Hematopoietic multipotent progenitor cell treated with erythropoietin and hydrocortisone succinate and interleukin-3 and kit ligand, for 6 days (in vitro differentiated cells): ENCODE measurements at regions not wholly inside any gene's neighbourhood (a gene's known extent, or its start where the extent isn't known, plus 50 kb on each side); places are given as distances from the start of the nearest gene placed in this dataset.

Experiments used
- DNase-seq: peaks from one replicate; pipeline ENCODE4 v3.0.0-alpha.2; 2015

GRCh38 chr17:51572115-51572514 lies 311.8 kb downstream of the UTP18 start:
- no peak for DNase-seq
